H1 (cell line): ENCODE measurements at regions not wholly inside any gene's neighbourhood (a gene's known extent, or its start where the extent isn't known, plus 50 kb on each side); places are given as distances from the start of the nearest gene placed in this dataset.

Experiments used
- CTCF ChIA-PET: fragments of 300-600 bp; sonication (Branson Sonifier 250); formaldehyde crosslinking; loops from one replicate; lab custom pipeline; 2021; ENCODE audit not compliant: partially characterized antibody; lab: Charles Lee
- POLR2A ChIA-PET: fragments of 300-600 bp; sonication (Branson Sonifier 250); formaldehyde crosslinking; loops from one replicate; lab custom pipeline; 2021; ENCODE audit warnings: inconsistent platforms; ENCODE audit not compliant: partially characterized antibody; lab: Charles Lee
- DNase-seq, 2 experiments: peaks; one replicate each; pipeline versions ENCODE4 v3.0.0 to v3.0.0-alpha.2; 2010 to 2022; ENCODE audit warnings: low spot score in 2 of 2, low read depth in 1 of 2, mixed read lengths in 1 of 2
- FAIRE-seq: peaks from 2 replicates; lab custom pipeline; 2011; peaks lifted over from hg19 to GRCh38; lab: Jason Lieb, UNC
- H2AFZ ChIP-seq: 2 replicates; pipeline ENCODE4 v1.8.1; 2012; ENCODE audit warnings: low read length, inconsistent platforms
- H2AK5ac ChIP-seq: 2 replicates; pipeline ENCODE4 v1.6.1; 2013; ENCODE audit warnings: low read depth, low read length
- H2BK120ac ChIP-seq: replicated peaks from 2 replicates; pipeline ENCODE3; 2013; ENCODE audit warnings: low read depth, low read length, inconsistent platforms
- H2BK12ac ChIP-seq: 2 replicates; pipeline ENCODE4 v1.6.1; 2013; ENCODE audit warnings: low read depth, low read length
- H2BK15ac ChIP-seq: 2 replicates; pipeline ENCODE4 v1.6.1; 2013; ENCODE audit warnings: low read length
- H2BK20ac ChIP-seq: 2 replicates; pipeline ENCODE4 v1.6.1; 2013; ENCODE audit warnings: low read length
- H2BK5ac ChIP-seq: 2 replicates; pipeline ENCODE4 v1.6.1; 2013; ENCODE audit warnings: low read depth, low read length
- H3K14ac ChIP-seq: 2 replicates; pipeline ENCODE4 v1.6.1; 2013; ENCODE audit warnings: inconsistent platforms; ENCODE audit not compliant: insufficient read length
- H3K18ac ChIP-seq: 2 replicates; pipeline ENCODE4 v1.6.1; 2013; ENCODE audit warnings: low read length; ENCODE audit errors: extremely low read depth
- H3K23ac ChIP-seq: 2 replicates; pipeline ENCODE4 v1.6.1; 2013; ENCODE audit warnings: inconsistent platforms; ENCODE audit not compliant: insufficient read length
- H3K23me2 ChIP-seq: 2 replicates; pipeline ENCODE4 v1.6.1; 2013; ENCODE audit warnings: low read depth, low read length
- H3K27ac ChIP-seq: 2 replicates; pipeline ENCODE4 v1.6.1; 2011; ENCODE audit warnings: low read depth, low read length, inconsistent platforms
- H3K27me3 ChIP-seq, 4 experiments: replicated peaks in 1 of 4; 1 replicate in 1 of 4; 2 replicates in 3 of 4; pipeline versions ENCODE4 v1.6.1 to v1.8.1; 2011 to 2013; ENCODE audit warnings: low read length in 3 of 4, mild to moderate bottlenecking in 3 of 4, inconsistent platforms in 2 of 4, mixed read lengths in 2 of 4, moderate library complexity in 1 of 4; ENCODE audit not compliant: control insufficient read depth in 3 of 4, insufficient read depth in 3 of 4; ENCODE audit errors: extremely low read depth in 1 of 4
- H3K36me3 ChIP-seq, 4 experiments: 2 replicates each; pipeline versions ENCODE4 v1.6.1 to v1.8.1; 2011 to 2013; ENCODE audit warnings: mild to moderate bottlenecking in 4 of 4, low read length in 3 of 4, moderate library complexity in 2 of 4, control low read depth in 1 of 4, inconsistent platforms in 1 of 4; ENCODE audit not compliant: insufficient read depth in 4 of 4, control insufficient read depth in 2 of 4
- H3K4ac ChIP-seq: replicated peaks from 2 replicates; pipeline ENCODE3; 2013; ENCODE audit warnings: low read length, low read depth, mixed read lengths, inconsistent platforms; ENCODE audit not compliant: insufficient read length
- H3K4me1 ChIP-seq, 4 experiments: replicated peaks in 1 of 4; 1 replicate in 1 of 4; 2 replicates in 3 of 4; pipeline versions ENCODE4 v1.6.1 to v1.8.1; 2011 to 2013; ENCODE audit warnings: low read length in 3 of 4, inconsistent platforms in 2 of 4, mixed read lengths in 1 of 4; ENCODE audit not compliant: insufficient read depth in 4 of 4, control insufficient read depth in 3 of 4
- H3K4me2 ChIP-seq, 2 experiments: 2 replicates each; pipeline versions ENCODE4 v1.6.1 to v1.8.1; 2011 to 2013; ENCODE audit warnings: low read depth in 2 of 2, low read length in 2 of 2, control low read depth in 1 of 2, inconsistent platforms in 1 of 2, mild to moderate bottlenecking in 1 of 2; ENCODE audit not compliant: insufficient read depth in 1 of 2
- H3K4me3 ChIP-seq, 4 experiments: fragments of 200-600, 300-600 bp in 1 of 4; sonication (generic), shearing (Covaris generic), sonication (Bioruptor Twin) in 1 of 4; 2 replicates each; pipeline versions ENCODE4 v1.5.1 to v1.8.1; 2011 to 2016; ENCODE audit warnings: low read length in 4 of 4, low read depth in 3 of 4, control low read depth in 2 of 4, inconsistent platforms in 2 of 4, mild to moderate bottlenecking in 2 of 4, mixed read lengths in 1 of 4, moderate library complexity in 1 of 4; ENCODE audit not compliant: insufficient read depth in 2 of 4; ENCODE audit errors: extremely low read depth in 1 of 4
- H3K56ac ChIP-seq: replicated peaks from 2 replicates; pipeline ENCODE3; 2013; ENCODE audit warnings: low read depth, mild to moderate bottlenecking, mixed read lengths, low read length, inconsistent platforms; ENCODE audit not compliant: insufficient read length
- H3K79me1 ChIP-seq: 2 replicates; pipeline ENCODE4 v1.6.1; 2013; ENCODE audit warnings: low read depth, low read length, control low read depth
- H3K79me2 ChIP-seq, 2 experiments: 2 replicates each; pipeline versions ENCODE4 v1.6.1 to v1.8.1; 2012 to 2013; ENCODE audit warnings: low read length in 2 of 2, mild to moderate bottlenecking in 2 of 2, inconsistent platforms in 1 of 2; ENCODE audit not compliant: insufficient read depth in 2 of 2, control insufficient read depth in 1 of 2
- H3K9ac ChIP-seq, 4 experiments: replicated peaks in 1 of 4; 1 replicate in 1 of 4; 2 replicates in 3 of 4; pipeline versions ENCODE4 v1.6.1 to v1.8.1; 2011 to 2013; ENCODE audit warnings: low read depth in 3 of 4, low read length in 3 of 4, control low read depth in 2 of 4, mild to moderate bottlenecking in 2 of 4, moderate library complexity in 2 of 4, inconsistent platforms in 1 of 4; ENCODE audit errors: extremely low read depth in 1 of 4
- H3K9me3 ChIP-seq, 2 experiments: 2 replicates each; pipeline versions ENCODE4 v1.6.1 to v1.8.1; 2012 to 2013; ENCODE audit warnings: mild to moderate bottlenecking in 2 of 2, moderate library complexity in 2 of 2, control low read depth in 1 of 2, inconsistent platforms in 1 of 2, low read depth in 1 of 2, low read length in 1 of 2, mixed read lengths in 1 of 2; ENCODE audit not compliant: insufficient read depth in 2 of 2
- H4K20me1 ChIP-seq, 2 experiments: replicated peaks in 1 of 2; 2 replicates each; pipeline versions ENCODE3 to v1.8.1; 2011 to 2013; ENCODE audit warnings: inconsistent platforms in 2 of 2, low read length in 2 of 2, mild to moderate bottlenecking in 1 of 2; ENCODE audit not compliant: insufficient read depth in 2 of 2, control insufficient read depth in 1 of 2
- H4K5ac ChIP-seq: 2 replicates; pipeline ENCODE4 v1.6.1; 2013; ENCODE audit warnings: low read length, low read depth, mixed read lengths, inconsistent platforms; ENCODE audit not compliant: insufficient read length
- H4K8ac ChIP-seq: 2 replicates; pipeline ENCODE4 v1.8.0; 2013; ENCODE audit warnings: mild to moderate bottlenecking, moderate library complexity, low read length, inconsistent platforms; ENCODE audit not compliant: insufficient read depth; ENCODE audit errors: extremely low read depth
- H4K91ac ChIP-seq: replicated peaks from 2 replicates; pipeline ENCODE3; 2013; ENCODE audit warnings: low read length, mixed read lengths, inconsistent platforms; ENCODE audit not compliant: insufficient read length
- BCL11A ChIP-seq, 2 experiments: IDR thresholded peaks; one replicate each; pipeline ENCODE4 v1.6.1; 2011; ENCODE audit warnings: low read depth in 2 of 2, low read length in 2 of 2, mild to moderate bottlenecking in 2 of 2
- CHD2 ChIP-seq: IDR thresholded peaks from 2 replicates; pipeline ENCODE4 v1.6.1; 2012; ENCODE audit warnings: low read length, improper control_type of control experiment
- CTBP2 ChIP-seq: IDR thresholded peaks from 2 replicates; pipeline ENCODE4 v1.7.0; 2011; ENCODE audit warnings: borderline replicate concordance, mild to moderate bottlenecking, moderate library complexity, mixed read lengths, low read length; ENCODE audit not compliant: insufficient read depth, insufficient read length
- GABPA ChIP-seq: IDR thresholded peaks from 2 replicates; pipeline ENCODE4 v1.6.1; 2011; ENCODE audit warnings: mild to moderate bottlenecking, low read length, moderate library complexity, borderline replicate concordance; ENCODE audit not compliant: insufficient read depth
- HDAC6 ChIP-seq: IDR thresholded peaks from one replicate; pipeline ENCODE4 v1.7.1; 2012; ENCODE audit warnings: low read depth, mild to moderate bottlenecking, inconsistent platforms, low read length, moderate library complexity
- NANOG ChIP-seq: IDR thresholded peaks from 2 replicates; pipeline ENCODE4 v1.6.1; 2011; ENCODE audit warnings: low read length, low read depth, mild to moderate bottlenecking, inconsistent platforms; ENCODE audit not compliant: insufficient read depth, poor library complexity, severe bottlenecking
- RBBP5 ChIP-seq: IDR thresholded peaks from 2 replicates; pipeline ENCODE4 v1.7.1; 2012; ENCODE audit warnings: low read depth, mild to moderate bottlenecking, inconsistent platforms, low read length, moderate library complexity, borderline replicate concordance
- USF2 ChIP-seq: IDR thresholded peaks from 2 replicates; pipeline ENCODE4 v1.6.1; 2011; ENCODE audit warnings: low read length, improper control_type of control experiment
- WGBS, 2 experiments: shearing (Covaris generic) in 1 of 2; methylation state at CpG; one replicate each; pipeline versions ENCODE4 v1.1.6 to v1.1.7; 2013 to 2015; ENCODE audit warnings: low lambda C conversion rate in 2 of 2, mixed read lengths in 2 of 2, inconsistent platforms in 1 of 2, low coverage in 1 of 2, missing lambda C conversion rate in 1 of 2; ENCODE audit not compliant: insufficient replicate concordance in 2 of 2, insufficient coverage in 1 of 2, insufficient read length in 1 of 2; ENCODE audit errors: extremely low coverage in 1 of 2, missing lambda C conversion rate in 1 of 2; 5-methylcytosine and 5-hydroxymethylcytosine counted together

DNA sequence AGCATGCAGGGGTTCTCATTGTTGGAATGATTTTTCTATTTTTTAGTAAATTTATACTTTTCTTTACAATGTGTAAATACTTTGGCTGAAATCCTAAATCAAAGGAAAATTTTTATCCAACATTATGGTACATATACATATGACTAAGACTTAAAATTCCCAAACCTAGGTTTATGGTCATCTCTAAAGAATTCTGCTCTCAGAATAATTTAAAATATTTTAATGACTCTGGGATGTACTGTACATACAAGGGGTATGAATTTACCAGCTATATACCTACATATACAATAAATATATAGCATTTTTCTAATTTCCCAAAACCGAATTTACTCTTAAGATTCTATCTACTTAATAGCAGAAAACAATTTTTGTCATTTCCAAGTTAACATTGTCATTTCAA is 137.9 kb upstream of the POU1F1 start:
- no peaks in the 10 kb centered on the region for H3K23me2 ChIP-seq
- no peak overlapping the region for H2BK120ac ChIP-seq
- no peaks in the 10 kb centered on the region for H3K27me3 ChIP-seq
- H2BK12ac ChIP-seq = no peak overlapping the region
- POLR2A ChIA-PET = no interaction called here
- H3K14ac ChIP-seq = no peak overlapping the region
- H3K79me2 ChIP-seq = no peaks in the 10 kb centered on the region
- no peak overlapping the region for H2AK5ac ChIP-seq
- H4K91ac ChIP-seq = no peak overlapping the region
- FAIRE-seq = no peak
- no peaks in the 10 kb centered on the region for H3K79me1 ChIP-seq
- no peaks in the 10 kb centered on the region for H3K4me1 ChIP-seq
- H3K23ac ChIP-seq = no peak overlapping the region
- no peak overlapping the region for H3K18ac ChIP-seq
- no peak overlapping the region for H4K8ac ChIP-seq
- WGBS, 2 experiments = 80% methylated on average over 1 of the region's 1 CpG; no CpG with 5 or more reads in 1 of the 2 experiments
- H3K27ac ChIP-seq = no peak overlapping the region
- H3K4ac ChIP-seq = no peak overlapping the region
- H2BK20ac ChIP-seq = no peak overlapping the region
- H2BK15ac ChIP-seq = no peak overlapping the region
- no peak overlapping the region for H3K56ac ChIP-seq
- no peak overlapping the region for H3K4me3 ChIP-seq
- H3K9ac ChIP-seq = no peak overlapping the region
- DNase-seq = no peak
- H2BK5ac ChIP-seq = no peak overlapping the region
- CTCF ChIA-PET = no interaction called here
- no peaks in the 10 kb centered on the region for H3K9me3 ChIP-seq
- no peaks in the 10 kb centered on the region for H4K20me1 ChIP-seq
- H3K36me3 ChIP-seq = no peaks in the 10 kb centered on the region
- H4K5ac ChIP-seq = no peak overlapping the region
- H2AFZ ChIP-seq = no peak overlapping the region
- H3K4me2 ChIP-seq = no peak overlapping the region
- TF ChIP-seq CHD2 (no peak), NANOG (no peak), RBBP5 (no peak), BCL11A (IDR thresholded peaks at IDR 0.05; ENCODE audit: low read depth in 2 of 2, low read length in 2 of 2) (no peak), CTBP2 (no peak), USF2 (no peak), GABPA (no peak), HDAC6 (no peak)
